Prostate gland (tissue), 2 donors: ENCODE measurements at regions not wholly inside any gene's neighbourhood (a gene's known extent, or its start where the extent isn't known, plus 50 kb on each side); places are given as distances from the start of the nearest gene placed in this dataset.

Experiments used
- CTCF ChIP-seq, 4 experiments: fragments of 200-600 bp in 2 of 4; fragments of 450-650 bp in 2 of 4; sonication (generic) in 2 of 4; IDR thresholded peaks; 1 replicate in 3 of 4; 2 replicates in 1 of 4; pipeline ENCODE4 v1.5.1; 2016 to 2019; ENCODE audit warnings: antibody characterized with exemption in 4 of 4, mild to moderate bottlenecking in 2 of 4, moderate library complexity in 2 of 4
- POLR2A ChIP-seq: fragments of 450-650 bp; IDR thresholded peaks from one replicate; pipeline ENCODE4 v1.6.1; 2016; ENCODE audit warnings: antibody characterized with exemption, mild to moderate bottlenecking
- POLR2AphosphoS5 ChIP-seq: sonication (generic); formaldehyde crosslinking; IDR thresholded peaks from one replicate; pipeline ENCODE4 v1.6.1; 2017; ENCODE audit warnings: antibody characterized with exemption

DNA sequence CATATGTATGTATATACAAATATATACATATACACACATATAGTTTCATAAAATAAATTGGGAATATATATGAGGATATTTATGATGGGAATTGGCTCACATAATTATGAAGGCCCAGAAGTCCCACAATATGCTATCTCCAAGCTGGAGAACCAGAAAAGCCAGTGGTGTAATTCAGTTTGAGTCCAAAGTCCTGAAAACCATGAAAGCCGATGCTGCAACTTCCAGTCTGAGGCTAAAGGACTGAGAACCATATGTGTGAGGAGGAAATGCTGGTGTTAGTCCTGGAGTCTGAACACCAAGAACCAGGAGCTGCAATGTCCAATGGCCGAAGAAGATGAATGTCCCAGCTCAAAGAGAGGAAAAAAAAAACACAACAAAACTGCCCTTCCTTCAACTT is 65.5 kb upstream of the PRKD1 start:
- no peak for TF ChIP-seq CTCF (IDR thresholded peaks at IDR 0.05)
- TF ChIP-seq POLR2A: no peak
- TF ChIP-seq POLR2AphosphoS5: no peak
